Colonic mucosa (tissue), 4 donors: ENCODE measurements at regions not wholly inside any gene's neighbourhood (a gene's known extent, or its start where the extent isn't known, plus 50 kb on each side); places are given as distances from the start of the nearest gene placed in this dataset.
A peak's percentile ranks its signal among the peaks of the same experiment; 100 is the strongest.
"Not testable (repeated sequence)": the region's sequence is repeated elsewhere in the genome, so short reads cannot be mapped to it uniquely, and the experiment has no call there.

Source experiments
- DNase-seq: peaks from one replicate; pipeline ENCODE4 v3.0.0-alpha.2; 2020
- H3K27ac ChIP-seq: fragments of 200-600 bp; one replicate; pipeline ENCODE4 v1.8.0; 2021
- H3K27me3 ChIP-seq: fragments of 200-600 bp; one replicate; pipeline ENCODE4 v1.8.0; 2021
- H3K36me3 ChIP-seq: fragments of 200-600 bp; one replicate; pipeline ENCODE4 v1.8.0; 2021
- H3K4me1 ChIP-seq: fragments of 200-600 bp; one replicate; pipeline ENCODE4 v1.8.0; 2021; ENCODE audit warnings: mild to moderate bottlenecking
- H3K4me3 ChIP-seq: fragments of 200-600 bp; one replicate; pipeline ENCODE4 v1.8.0; 2021
- H3K9ac ChIP-seq, 2 donors: one replicate each; pipeline ENCODE4 v1.7.0; 2013; ENCODE audit warnings: control low read depth in 2 of 2, low read depth in 2 of 2, low read length in 2 of 2
- H3K9me3 ChIP-seq: fragments of 200-600 bp; one replicate; pipeline ENCODE4 v1.8.0; 2021
- intact Hi-C: fragments of 100-400 bp; cut with DNase I; formaldehyde crosslinking; loops from one replicate; pipeline ENCODE4 v1.14.1; 2022
- TF ChIP-seq, protein P1 (sequence below): fragments of 200-600 bp; IDR thresholded peaks from one replicate; pipeline ENCODE4 v1.8.0; 2022; ENCODE audit warnings: antibody characterized with exemption, mild to moderate bottlenecking
- donor health status: healthy.
- donor health status: DM: no; HTN: no; CAD: no.
- donor health status: DM: no; HTN: no; CAD: no.

DNA sequence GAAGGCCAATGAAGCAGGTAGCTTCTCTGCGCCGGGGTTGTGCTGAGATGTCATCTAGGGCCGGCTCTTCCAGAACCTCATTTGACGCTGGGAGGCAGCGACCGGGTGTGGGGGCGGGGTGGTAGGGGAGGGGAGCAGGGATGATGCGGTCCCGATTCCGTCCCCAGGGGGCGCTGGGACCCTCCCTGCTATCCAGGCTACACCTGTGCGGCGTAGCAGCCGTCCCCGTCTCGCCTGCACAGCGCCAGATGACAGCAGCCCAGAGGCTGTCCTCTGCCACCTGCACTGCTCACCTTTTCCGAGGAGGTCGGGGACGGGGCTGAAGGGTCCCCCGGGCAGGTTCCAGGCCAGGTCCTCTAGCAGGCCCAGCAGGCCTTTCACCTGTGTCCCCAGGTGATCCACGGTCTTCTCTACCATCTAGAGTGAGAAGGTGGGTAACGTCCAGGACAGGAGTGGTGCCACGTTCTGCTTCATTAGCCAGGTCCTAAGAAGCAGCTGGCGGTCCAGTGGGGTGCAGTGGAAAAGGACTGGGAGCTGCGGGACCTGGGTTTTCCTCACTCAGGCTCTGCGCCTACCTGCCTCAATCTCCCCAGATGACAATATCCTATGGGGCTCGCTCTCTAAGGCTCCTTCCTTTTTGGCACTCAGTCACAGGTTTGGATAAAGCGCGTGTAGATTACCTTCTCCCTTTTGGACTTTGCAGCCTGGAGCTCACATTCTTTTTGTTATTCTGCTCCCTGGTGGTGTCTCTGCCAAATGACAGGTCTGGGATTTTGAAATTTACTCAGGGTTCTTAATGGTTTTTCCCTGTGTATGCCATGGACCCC is 56.0 kb upstream of the RAB6C start:
- intact Hi-C loops = no loop called here
- Histone ChIP-seq H3K27ac (no peak overlapping the region), H3K27me3 (peaks cover 9% of the 10 kb centered on the region), H3K4me1 (no peaks in the 10 kb centered on the region), H3K9me3 (no peaks in the 10 kb centered on the region), H3K36me3 (no peaks in the 10 kb centered on the region), H3K9ac (no peak overlapping the region), H3K4me3 (no peak overlapping the region)
- no peak for DNase-seq
- TF ChIP-seq, protein P1, sequence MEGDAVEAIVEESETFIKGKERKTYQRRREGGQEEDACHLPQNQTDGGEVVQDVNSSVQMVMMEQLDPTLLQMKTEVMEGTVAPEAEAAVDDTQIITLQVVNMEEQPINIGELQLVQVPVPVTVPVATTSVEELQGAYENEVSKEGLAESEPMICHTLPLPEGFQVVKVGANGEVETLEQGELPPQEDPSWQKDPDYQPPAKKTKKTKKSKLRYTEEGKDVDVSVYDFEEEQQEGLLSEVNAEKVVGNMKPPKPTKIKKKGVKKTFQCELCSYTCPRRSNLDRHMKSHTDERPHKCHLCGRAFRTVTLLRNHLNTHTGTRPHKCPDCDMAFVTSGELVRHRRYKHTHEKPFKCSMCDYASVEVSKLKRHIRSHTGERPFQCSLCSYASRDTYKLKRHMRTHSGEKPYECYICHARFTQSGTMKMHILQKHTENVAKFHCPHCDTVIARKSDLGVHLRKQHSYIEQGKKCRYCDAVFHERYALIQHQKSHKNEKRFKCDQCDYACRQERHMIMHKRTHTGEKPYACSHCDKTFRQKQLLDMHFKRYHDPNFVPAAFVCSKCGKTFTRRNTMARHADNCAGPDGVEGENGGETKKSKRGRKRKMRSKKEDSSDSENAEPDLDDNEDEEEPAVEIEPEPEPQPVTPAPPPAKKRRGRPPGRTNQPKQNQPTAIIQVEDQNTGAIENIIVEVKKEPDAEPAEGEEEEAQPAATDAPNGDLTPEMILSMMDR = peak; percentile 25

DNA sequence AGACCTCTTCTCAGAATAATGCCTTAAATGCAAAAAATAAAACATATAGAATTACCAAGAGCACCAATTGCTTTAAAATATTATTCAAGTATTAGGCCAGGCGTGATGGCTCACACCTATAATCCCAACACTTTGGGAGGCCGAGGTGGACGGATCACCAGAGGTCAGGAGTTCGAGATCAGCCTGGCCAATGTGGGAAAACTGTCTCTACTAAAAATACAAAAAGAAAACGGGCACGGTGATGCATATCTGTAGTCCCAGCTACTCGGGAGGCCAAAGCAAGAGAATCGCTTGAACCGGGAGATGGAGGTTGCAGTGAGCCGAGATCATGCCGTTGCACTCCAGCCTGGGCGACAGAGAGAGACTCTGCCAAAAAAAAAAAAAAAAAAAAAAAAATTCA is 55.4 kb upstream of the RAB6C start:
- H3K4me3 ChIP-seq, H3K9ac ChIP-seq, intact Hi-C loops: not testable (repeated sequence)

GRCh38 chr2:129925381-129925780 is 54.1 kb upstream of the RAB6C start:
- no peaks in the 10 kb centered on the region for H3K36me3 ChIP-seq
- no peaks in the 10 kb centered on the region for H3K4me1 ChIP-seq
- no peak overlapping the region for H3K9ac ChIP-seq
- no peak overlapping the region for H3K27ac ChIP-seq
- intact Hi-C loops = no loop called here
- TF ChIP-seq, protein P1 = no peak
- no peak overlapping the region for H3K4me3 ChIP-seq
- H3K9me3 ChIP-seq = no peaks in the 10 kb centered on the region
- peaks cover 9% of the 10 kb centered on the region for H3K27me3 ChIP-seq
- no peak for DNase-seq

More for the DNA sequence above, 55.4 kb upstream of the RAB6C start:
- DNase-seq, H3K27me3 ChIP-seq, H3K36me3 ChIP-seq, H3K4me1 ChIP-seq, H3K9me3 ChIP-seq, H3K27ac ChIP-seq: not testable (repeated sequence)

DNA sequence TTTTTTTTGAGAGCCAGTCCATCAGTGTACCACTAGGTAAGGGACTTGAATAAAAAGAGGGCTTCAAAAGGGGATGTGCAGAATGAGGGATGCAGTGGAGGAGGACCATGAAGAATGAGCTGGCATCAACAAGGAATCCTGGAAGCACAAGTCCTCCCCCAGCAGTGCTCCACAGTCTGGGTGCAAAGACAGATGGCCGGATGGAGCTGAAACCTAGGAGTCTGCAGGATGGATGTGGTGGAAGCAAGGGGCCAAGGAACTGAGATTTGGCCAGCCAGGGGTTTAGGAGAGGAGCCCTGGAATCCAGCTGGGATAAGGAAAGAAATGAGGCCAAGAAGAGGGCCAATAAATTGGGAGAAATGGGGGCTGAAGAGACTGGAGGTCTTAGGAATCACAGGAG is 51.8 kb upstream of the RAB6C start:
- TF ChIP-seq, protein P1 = no peak
- DNase-seq = no peak
- Histone ChIP-seq H3K4me3 (no peak overlapping the region), H3K27me3 (peaks cover 8% of the 10 kb centered on the region), H3K36me3 (no peaks in the 10 kb centered on the region), H3K27ac (no peak overlapping the region), H3K9me3 (no peaks in the 10 kb centered on the region), H3K4me1 (no peaks in the 10 kb centered on the region), H3K9ac (no peak overlapping the region)
- intact Hi-C loops = no loop called here

DNA sequence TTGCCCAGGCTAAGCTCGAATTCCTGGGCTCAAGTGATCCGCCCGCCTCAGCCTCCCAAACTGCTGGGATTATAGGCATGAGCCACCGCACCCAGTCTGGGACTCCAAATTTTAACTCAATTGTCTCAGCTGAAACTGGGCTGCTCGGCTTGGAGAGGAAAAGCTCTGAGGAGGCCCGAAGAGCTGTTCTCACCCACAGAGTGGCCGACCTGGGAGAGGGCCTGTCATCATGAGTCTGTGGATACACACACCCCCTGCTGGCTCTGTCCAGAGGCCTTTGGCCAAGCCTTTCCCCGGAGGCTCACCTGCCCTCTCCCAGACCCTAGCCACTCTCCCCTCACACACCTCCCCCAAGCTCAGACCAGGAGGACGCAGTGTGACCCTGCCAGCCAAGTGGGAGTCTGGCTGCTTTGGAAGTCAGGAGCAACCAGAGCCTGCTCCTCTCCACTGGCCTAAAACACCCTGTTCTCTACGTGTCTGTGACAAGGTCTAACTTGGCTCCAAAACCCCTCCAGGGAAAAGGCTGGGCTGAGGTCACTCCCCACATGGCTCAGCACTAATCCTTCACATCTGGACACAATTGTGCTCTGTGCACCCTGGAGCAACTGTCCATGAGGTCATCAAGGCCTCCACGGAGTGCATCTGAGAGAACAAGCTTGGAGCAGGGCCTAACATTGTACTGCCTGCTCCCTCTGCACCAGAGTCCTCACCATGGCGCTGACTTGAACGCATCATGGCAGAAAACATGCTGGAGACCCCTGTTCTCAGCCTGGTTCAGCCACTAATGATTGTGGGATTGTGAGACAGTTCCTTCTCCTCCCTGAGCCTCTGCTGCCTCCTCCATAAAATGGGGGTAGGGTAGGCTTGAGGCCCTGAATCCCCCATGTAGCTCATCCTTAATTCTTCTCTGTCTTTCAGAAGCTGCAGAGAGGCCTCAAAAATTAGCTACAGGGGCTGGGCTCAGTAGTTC is 49.9 kb upstream of the RAB6C start:
- peaks cover 7% of the 10 kb centered on the region for H3K27me3 ChIP-seq

More for the DNA sequence above, 49.9 kb upstream of the RAB6C start:
- H3K27ac ChIP-seq = no peak overlapping the region
- H3K9ac ChIP-seq = no peak overlapping the region
- no peak overlapping the region for H3K4me3 ChIP-seq
- no peaks in the 10 kb centered on the region for H3K4me1 ChIP-seq
- no peaks in the 10 kb centered on the region for H3K36me3 ChIP-seq
- H3K9me3 ChIP-seq = no peaks in the 10 kb centered on the region
- no peak for DNase-seq
- TF ChIP-seq, protein P1 = no peak
- intact Hi-C loops = no loop called here
